Gastroesophageal sphincter (tissue), 4 donors: ENCODE measurements at regions not wholly inside any gene's neighbourhood (a gene's known extent, or its start where the extent isn't known, plus 50 kb on each side); places are given as distances from the start of the nearest gene placed in this dataset.

Experiments used
- ATAC-seq: fragments of 150-250 bp; one replicate; pipeline ENCODE4 v1.9.1; 2016; ENCODE audit warnings: mild to moderate bottlenecking, moderate library complexity
- H3K27ac ChIP-seq, 4 donors: fragments of 200-600 bp; sonication (generic) in 3 of 4; 1 replicate in 3 of 4; 2 replicates in 1 of 4; pipeline ENCODE4 v1.5.1; 2016 to 2019
- H3K27me3 ChIP-seq: fragments of 200-600 bp; sonication (generic); one replicate; pipeline ENCODE4 v1.5.1; 2019
- H3K36me3 ChIP-seq, 2 donors: fragments of 200-600 bp; sonication (generic); one replicate each; pipeline ENCODE4 v1.5.1; 2019; ENCODE audit warnings: control low read depth in 1 of 2
- H3K4me1 ChIP-seq, 3 donors: fragments of 200-600 bp; sonication (generic); 1 replicate in 2 of 3; 2 replicates in 1 of 3; pipeline ENCODE4 v1.5.1; 2016 to 2019; ENCODE audit warnings: control low read depth in 2 of 3
- H3K4me3 ChIP-seq, 2 donors: fragments of 200-600 bp; sonication (generic); one replicate each; pipeline ENCODE4 v1.5.1; 2019; ENCODE audit warnings: mild to moderate bottlenecking in 1 of 2, moderate library complexity in 1 of 2
- H3K9me3 ChIP-seq, 3 donors: fragments of 200-600 bp; sonication (generic); one replicate each; pipeline ENCODE4 v1.5.1; 2017 to 2019; ENCODE audit warnings: control low read depth in 2 of 3
- EP300 ChIP-seq: sonication (generic); formaldehyde crosslinking; IDR thresholded peaks from one replicate; pipeline ENCODE4 v1.6.1; 2017; ENCODE audit warnings: antibody characterized with exemption, mild to moderate bottlenecking
- POLR2A ChIP-seq, 2 donors: fragments of 450-650 bp; IDR thresholded peaks; one replicate each; pipeline ENCODE4 v1.6.1; 2017; ENCODE audit warnings: antibody characterized with exemption in 2 of 2, mild to moderate bottlenecking in 2 of 2, moderate library complexity in 1 of 2
- POLR2AphosphoS5 ChIP-seq: sonication (generic); formaldehyde crosslinking; IDR thresholded peaks from one replicate; pipeline ENCODE4 v1.6.1; 2017; ENCODE audit warnings: antibody characterized with exemption
- WGBS, 2 donors: methylation state at CpG; one replicate each; pipeline ENCODE4 v1.1.5; 2018; ENCODE audit warnings: low coverage in 1 of 2; 5-methylcytosine and 5-hydroxymethylcytosine counted together
- TF ChIP-seq, protein P1 (sequence below), 4 experiments: fragments of 200-600 bp in 2 of 4; fragments of 450-650 bp in 2 of 4; sonication (generic) in 1 of 4; IDR thresholded peaks; one replicate each; pipeline ENCODE4 v1.5.1; 2017 to 2019; ENCODE audit warnings: antibody characterized with exemption in 4 of 4, mild to moderate bottlenecking in 2 of 4, moderate library complexity in 2 of 4

GRCh38 chr5:124234022-124234769, 512.2 kb downstream of the ZNF608 start:
- no peak for TF ChIP-seq EP300
- TF ChIP-seq POLR2A (IDR thresholded peaks at IDR 0.05), result no peak
- TF ChIP-seq POLR2AphosphoS5, result no peak
- TF ChIP-seq, protein P1, sequence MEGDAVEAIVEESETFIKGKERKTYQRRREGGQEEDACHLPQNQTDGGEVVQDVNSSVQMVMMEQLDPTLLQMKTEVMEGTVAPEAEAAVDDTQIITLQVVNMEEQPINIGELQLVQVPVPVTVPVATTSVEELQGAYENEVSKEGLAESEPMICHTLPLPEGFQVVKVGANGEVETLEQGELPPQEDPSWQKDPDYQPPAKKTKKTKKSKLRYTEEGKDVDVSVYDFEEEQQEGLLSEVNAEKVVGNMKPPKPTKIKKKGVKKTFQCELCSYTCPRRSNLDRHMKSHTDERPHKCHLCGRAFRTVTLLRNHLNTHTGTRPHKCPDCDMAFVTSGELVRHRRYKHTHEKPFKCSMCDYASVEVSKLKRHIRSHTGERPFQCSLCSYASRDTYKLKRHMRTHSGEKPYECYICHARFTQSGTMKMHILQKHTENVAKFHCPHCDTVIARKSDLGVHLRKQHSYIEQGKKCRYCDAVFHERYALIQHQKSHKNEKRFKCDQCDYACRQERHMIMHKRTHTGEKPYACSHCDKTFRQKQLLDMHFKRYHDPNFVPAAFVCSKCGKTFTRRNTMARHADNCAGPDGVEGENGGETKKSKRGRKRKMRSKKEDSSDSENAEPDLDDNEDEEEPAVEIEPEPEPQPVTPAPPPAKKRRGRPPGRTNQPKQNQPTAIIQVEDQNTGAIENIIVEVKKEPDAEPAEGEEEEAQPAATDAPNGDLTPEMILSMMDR (IDR thresholded peaks at IDR 0.05), result no peak
- H3K27ac ChIP-seq, result no peak overlapping the region
- H3K4me3 ChIP-seq, result no peak overlapping the region
- H3K36me3 ChIP-seq, result no peaks in the 10 kb centered on the region
- no peaks in the 10 kb centered on the region for H3K4me1 ChIP-seq
- no peak for ATAC-seq
- 79 to 80% methylated on average over 4 to 5 of the region's 5 CpGs for WGBS, 2 donors
- no peaks in the 10 kb centered on the region for H3K9me3 ChIP-seq
- no peaks in the 10 kb centered on the region for H3K27me3 ChIP-seq

- H3K27ac ChIP-seq, result no peak overlapping the region
- no peaks in the 10 kb centered on the region for H3K9me3 ChIP-seq
- no peak for ATAC-seq
- no peaks in the 10 kb centered on the region for H3K27me3 ChIP-seq
- no peak overlapping the region for H3K4me3 ChIP-seq
- WGBS, 2 donors, result 90 to 94% methylated on average over 9 to 10 of the region's 10 CpGs
- TF ChIP-seq, protein P1 (IDR thresholded peaks at IDR 0.05), result no peak
- TF ChIP-seq POLR2A (IDR thresholded peaks at IDR 0.05), result no peak
- TF ChIP-seq POLR2AphosphoS5, result no peak
- no peak for TF ChIP-seq EP300
- H3K4me1 ChIP-seq, result no peaks in the 10 kb centered on the region
- H3K36me3 ChIP-seq, result no peaks in the 10 kb centered on the region
Measured at GRCh38 chr5:124232515-124232914, 513.9 kb downstream of the ZNF608 start.

- H3K4me3 ChIP-seq, result no peak overlapping the region
- no peaks in the 10 kb centered on the region for H3K4me1 ChIP-seq
- H3K36me3 ChIP-seq, result no peaks in the 10 kb centered on the region
- TF ChIP-seq POLR2AphosphoS5, result no peak
- ATAC-seq, result no peak
- no peak overlapping the region for H3K27ac ChIP-seq
- no peaks in the 10 kb centered on the region for H3K27me3 ChIP-seq
- no peaks in the 10 kb centered on the region for H3K9me3 ChIP-seq
- 79 to 100% methylated on average over 3 of the region's 3 CpGs for WGBS, 2 donors
Measured at GRCh38 chr5:124231802-124232201, 514.6 kb downstream of the ZNF608 start.

- Histone ChIP-seq H3K9me3 (no peaks in the 10 kb centered on the region), H3K27me3 (no peaks in the 10 kb centered on the region), H3K4me3 (no peak overlapping the region), H3K4me1 (no peaks in the 10 kb centered on the region), H3K36me3 (no peaks in the 10 kb centered on the region), H3K27ac (no peak overlapping the region)
- 88 to 96% methylated on average over 4 of the region's 5 CpGs for WGBS, 2 donors
- ATAC-seq, result no peak
- no peak for TF ChIP-seq POLR2AphosphoS5
- TF ChIP-seq EP300, result no peak
- TF ChIP-seq, protein P1 (IDR thresholded peaks at IDR 0.05), result no peak
- no peak for TF ChIP-seq POLR2A (IDR thresholded peaks at IDR 0.05)
Measured at GRCh38 chr5:124231230-124231629, 515.2 kb downstream of the ZNF608 start.

DNA sequence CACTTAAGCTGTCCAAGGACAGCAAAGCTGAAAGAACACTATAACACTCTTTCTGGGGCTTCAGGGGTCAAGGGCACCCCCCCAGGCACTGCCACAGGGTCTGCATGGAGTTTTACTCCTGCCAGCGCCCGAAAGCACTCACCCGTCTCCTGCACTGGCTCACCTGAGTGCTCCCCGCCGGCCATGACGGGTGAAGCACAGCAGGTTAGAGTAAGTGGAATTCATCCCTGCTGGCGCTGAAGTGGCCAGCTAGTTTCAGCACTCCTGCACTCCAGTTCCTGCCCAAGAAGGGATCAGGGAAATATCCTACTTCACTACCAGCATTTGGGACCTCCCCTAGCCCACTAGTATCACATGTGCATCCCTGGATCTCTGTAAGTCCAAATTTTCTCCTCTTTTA, 516.0 kb downstream of the ZNF608 start:
- 100% methylated on average over 3 of the region's 7 CpGs; no CpG with 5 or more reads in 1 of the 2 donors for WGBS, 2 donors
- no peak for ATAC-seq
- no peaks in the 10 kb centered on the region for H3K36me3 ChIP-seq
- H3K4me3 ChIP-seq, result no peak overlapping the region
- no peaks in the 10 kb centered on the region for H3K9me3 ChIP-seq
- H3K27ac ChIP-seq, result no peak overlapping the region
- TF ChIP-seq POLR2A (IDR thresholded peaks at IDR 0.05) (no peak), POLR2AphosphoS5 (no peak), EP300 (no peak)
- TF ChIP-seq, protein P1 (IDR thresholded peaks at IDR 0.05), result no peak
- H3K4me1 ChIP-seq, result no peaks in the 10 kb centered on the region
- H3K27me3 ChIP-seq, result no peaks in the 10 kb centered on the region
